ENCODE measurements at regions not wholly inside any gene's neighbourhood (a gene's known extent, or its start where the extent isn't known, plus 50 kb on each side); places are given as distances from the start of the nearest gene placed in this dataset.
A peak's percentile ranks its signal among the peaks of the same experiment; 100 is the strongest.

DNA sequence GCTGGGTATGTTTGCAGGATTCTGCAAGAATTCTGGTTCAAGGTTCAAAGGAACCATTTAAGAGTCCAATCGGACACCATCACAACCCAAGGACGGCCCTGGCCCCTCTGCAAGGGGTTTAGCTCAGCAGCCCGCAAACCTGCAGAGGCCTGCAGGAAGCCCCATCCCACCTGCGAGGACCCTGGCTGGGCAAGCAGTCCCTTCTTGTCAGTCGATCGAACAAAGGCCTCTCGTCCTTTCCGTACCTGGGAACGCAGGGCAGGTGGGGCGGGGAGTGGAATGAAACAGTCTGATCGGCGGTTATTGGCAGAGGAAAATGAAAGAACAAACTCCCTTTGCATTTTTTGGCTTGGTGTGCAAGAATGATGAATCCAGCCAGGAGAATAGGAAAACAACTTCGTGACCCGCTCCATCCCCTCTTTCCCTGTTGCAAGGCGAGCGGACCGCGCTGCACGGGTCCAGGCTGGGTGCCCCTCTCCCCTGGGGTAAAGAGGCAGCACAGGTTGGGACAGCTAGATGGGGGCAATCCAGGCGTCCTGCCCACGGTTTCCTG is 73.7 kb downstream of the INSIG1 start:
- Histone ChIP-seq H3K9me3 (ENCODE audit: control insufficient read depth, low read length) (no peaks in the 10 kb centered on the region), H3K36me3 (ENCODE audit: control insufficient read depth, insufficient read depth, low read length) (no peaks in the 10 kb centered on the region), H3K27ac (ENCODE audit: insufficient read depth, low read length, poor library complexity, severe bottlenecking) (no peak overlapping the region), H3K4me1 (ENCODE audit: control insufficient read depth, insufficient read depth, low read length, poor library complexity, severe bottlenecking) (peaks cover 18% of the 10 kb centered on the region), H3K27me3 (replicated peaks; ENCODE audit: control insufficient read depth, insufficient read depth, low read length, poor library complexity, severe bottlenecking) (peaks cover 27% of the 10 kb centered on the region), H3K4me3 (ENCODE audit: insufficient read depth, low read depth, low read length, poor library complexity, severe bottlenecking) (no peak overlapping the region)
- DNase-seq, result no peak

DNA sequence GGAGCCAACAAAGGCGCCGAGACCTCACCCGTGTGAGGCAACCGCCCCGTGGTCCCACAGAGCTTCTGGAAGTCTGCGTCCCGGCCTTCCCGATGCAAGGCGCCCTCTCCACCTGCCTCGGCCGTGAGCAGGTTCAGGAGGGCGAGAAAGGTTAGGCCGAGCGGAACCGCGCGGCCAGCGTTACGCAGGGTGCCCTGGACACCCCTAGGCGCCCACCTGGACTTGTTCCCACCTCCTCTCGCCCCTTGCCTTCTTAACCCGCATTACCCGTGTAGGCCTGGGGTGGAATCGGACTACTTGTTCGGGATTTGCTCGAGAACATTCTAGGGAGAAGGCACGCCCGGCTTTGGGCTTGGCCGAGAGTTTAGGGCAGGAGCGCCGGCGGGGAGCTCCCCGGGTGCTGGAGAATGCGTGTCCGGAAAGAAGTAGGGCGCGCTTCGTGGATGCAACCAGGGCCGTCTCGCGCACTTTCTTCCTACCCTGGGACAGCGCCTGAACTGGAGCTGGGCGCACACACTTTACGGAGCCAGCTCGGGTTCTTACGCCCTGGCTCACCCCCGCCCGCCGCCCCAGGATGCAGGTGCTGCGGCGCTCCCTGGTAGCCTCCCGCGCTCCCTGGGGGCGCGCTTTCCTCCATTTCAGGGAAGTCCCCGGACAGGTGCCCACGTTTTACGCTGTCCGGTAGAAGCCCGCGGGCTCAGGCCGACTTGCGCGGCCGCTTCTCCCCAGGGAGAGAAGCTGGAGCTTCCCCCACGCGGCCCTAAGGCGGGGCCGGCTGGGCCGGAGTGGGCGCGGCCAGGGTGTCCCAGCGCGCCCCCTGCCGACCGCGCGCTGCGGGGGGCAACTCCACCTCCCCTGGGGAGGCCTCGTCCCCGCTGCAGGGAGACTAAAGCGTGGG is 74.5 kb downstream of the INSIG1 start:
- Histone ChIP-seq H3K27ac (ENCODE audit: insufficient read depth, low read length, poor library complexity, severe bottlenecking) (no peak overlapping the region), H3K4me1 (ENCODE audit: control insufficient read depth, insufficient read depth, low read length, poor library complexity, severe bottlenecking) (peaks cover 18% of the 10 kb centered on the region), H3K27me3 (replicated peaks; ENCODE audit: control insufficient read depth, insufficient read depth, low read length, poor library complexity, severe bottlenecking) (peaks cover 29% of the 10 kb centered on the region), H3K9me3 (ENCODE audit: control insufficient read depth, low read length) (no peaks in the 10 kb centered on the region), H3K36me3 (ENCODE audit: control insufficient read depth, insufficient read depth, low read length) (no peaks in the 10 kb centered on the region), H3K4me3 (ENCODE audit: insufficient read depth, low read depth, low read length, poor library complexity, severe bottlenecking) (no peak overlapping the region)
- DNase-seq, result no peak

DNA sequence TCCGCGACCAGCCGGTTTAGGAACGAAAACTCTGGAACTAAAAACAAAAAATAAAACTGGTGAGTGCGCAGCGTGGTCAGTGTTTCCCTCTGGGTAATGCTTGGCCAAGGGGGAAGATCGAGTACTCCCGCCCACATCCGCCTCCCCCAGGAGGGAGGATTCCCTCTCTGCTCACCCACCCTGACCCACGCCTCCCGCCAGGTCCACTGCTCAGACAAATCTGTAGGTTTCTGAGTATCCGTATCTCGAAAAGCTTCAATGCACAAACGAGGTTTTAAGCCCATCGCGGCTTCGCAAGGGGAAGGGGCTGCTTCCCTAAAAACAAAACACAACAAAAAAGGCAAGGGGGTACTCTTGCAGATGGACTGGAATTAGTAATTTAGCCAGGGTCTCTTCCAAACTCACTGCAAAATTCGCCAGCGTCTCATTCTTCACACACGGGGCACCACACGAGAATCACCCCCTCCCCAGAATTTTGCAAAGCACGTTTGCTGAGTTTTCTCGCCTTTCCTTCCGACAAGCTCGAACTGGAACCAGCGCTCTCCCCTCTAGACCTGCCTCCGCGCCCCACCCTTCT is 75.2 kb downstream of the INSIG1 start:
- H3K27ac ChIP-seq (ENCODE audit: insufficient read depth, low read length, poor library complexity, severe bottlenecking), result no peak overlapping the region
- no peaks in the 10 kb centered on the region for H3K36me3 ChIP-seq (ENCODE audit: control insufficient read depth, insufficient read depth, low read length)
- DNase-seq, result no peak
- peaks cover 18% of the 10 kb centered on the region for H3K4me1 ChIP-seq (ENCODE audit: control insufficient read depth, insufficient read depth, low read length, poor library complexity, severe bottlenecking)
- no peaks in the 10 kb centered on the region for H3K9me3 ChIP-seq (ENCODE audit: control insufficient read depth, low read length)
- no peak overlapping the region for H3K4me3 ChIP-seq (ENCODE audit: insufficient read depth, low read depth, low read length, poor library complexity, severe bottlenecking)
- H3K27me3 ChIP-seq (replicated peaks; ENCODE audit: control insufficient read depth, insufficient read depth, low read length, poor library complexity, severe bottlenecking), result peaks cover 29% of the 10 kb centered on the region

DNA sequence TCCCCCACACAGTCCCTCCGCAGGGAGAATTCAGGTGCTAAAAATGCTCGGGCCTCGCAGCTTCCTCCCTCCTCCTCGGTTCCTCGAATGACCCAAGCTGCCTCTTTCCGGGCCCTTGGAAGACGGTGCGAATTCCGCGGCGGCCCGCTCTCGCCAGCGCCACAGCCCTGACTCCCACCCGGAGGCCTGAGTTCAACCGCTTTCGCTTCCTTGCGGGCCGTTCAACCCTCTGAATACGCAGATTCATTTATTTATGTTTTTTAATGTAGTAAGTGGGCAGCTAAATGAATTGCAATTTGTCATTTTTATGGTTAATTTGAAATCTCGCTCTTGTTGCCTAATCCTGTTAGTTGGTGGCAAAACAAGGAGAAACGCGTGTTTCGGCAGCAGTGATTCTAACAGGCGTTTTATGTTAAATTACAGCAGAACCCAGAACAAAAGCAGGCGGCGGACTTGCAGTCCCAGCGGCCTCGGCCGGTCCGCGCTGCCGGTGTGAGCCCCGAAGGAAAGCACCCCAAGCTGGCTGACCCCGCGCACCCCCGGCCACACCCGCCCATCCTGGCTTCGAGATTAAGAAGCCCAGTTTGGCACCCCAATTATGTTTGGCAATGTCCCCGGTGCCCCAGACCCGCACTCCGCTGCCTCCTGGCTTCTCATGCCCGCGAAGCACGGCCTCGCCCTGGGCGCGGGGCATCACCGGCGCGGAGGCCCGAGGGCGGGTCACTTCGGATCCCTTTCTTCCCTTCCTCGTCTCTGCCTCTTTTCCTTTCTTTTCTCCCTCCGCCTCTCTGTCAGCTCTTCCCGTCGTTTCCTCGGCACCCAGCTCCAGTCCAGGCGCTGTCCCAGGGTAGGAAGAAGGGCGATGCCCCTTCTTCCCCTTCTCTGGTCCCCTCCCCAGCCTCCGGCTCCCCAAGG is 75.9 kb downstream of the INSIG1 start:
- peak overlapping the region; percentile 22 for H3K4me3 ChIP-seq (ENCODE audit: insufficient read depth, low read depth, low read length, poor library complexity, severe bottlenecking)
- H3K27ac ChIP-seq (ENCODE audit: insufficient read depth, low read length, poor library complexity, severe bottlenecking), result no peak overlapping the region
- no peaks in the 10 kb centered on the region for H3K36me3 ChIP-seq (ENCODE audit: control insufficient read depth, insufficient read depth, low read length)
- no peaks in the 10 kb centered on the region for H3K9me3 ChIP-seq (ENCODE audit: control insufficient read depth, low read length)
- H3K27me3 ChIP-seq (replicated peaks; ENCODE audit: control insufficient read depth, insufficient read depth, low read length, poor library complexity, severe bottlenecking), result peaks cover 35% of the 10 kb centered on the region
- DNase-seq, result no peak
- peaks cover 21% of the 10 kb centered on the region for H3K4me1 ChIP-seq (ENCODE audit: control insufficient read depth, insufficient read depth, low read length, poor library complexity, severe bottlenecking)

DNA sequence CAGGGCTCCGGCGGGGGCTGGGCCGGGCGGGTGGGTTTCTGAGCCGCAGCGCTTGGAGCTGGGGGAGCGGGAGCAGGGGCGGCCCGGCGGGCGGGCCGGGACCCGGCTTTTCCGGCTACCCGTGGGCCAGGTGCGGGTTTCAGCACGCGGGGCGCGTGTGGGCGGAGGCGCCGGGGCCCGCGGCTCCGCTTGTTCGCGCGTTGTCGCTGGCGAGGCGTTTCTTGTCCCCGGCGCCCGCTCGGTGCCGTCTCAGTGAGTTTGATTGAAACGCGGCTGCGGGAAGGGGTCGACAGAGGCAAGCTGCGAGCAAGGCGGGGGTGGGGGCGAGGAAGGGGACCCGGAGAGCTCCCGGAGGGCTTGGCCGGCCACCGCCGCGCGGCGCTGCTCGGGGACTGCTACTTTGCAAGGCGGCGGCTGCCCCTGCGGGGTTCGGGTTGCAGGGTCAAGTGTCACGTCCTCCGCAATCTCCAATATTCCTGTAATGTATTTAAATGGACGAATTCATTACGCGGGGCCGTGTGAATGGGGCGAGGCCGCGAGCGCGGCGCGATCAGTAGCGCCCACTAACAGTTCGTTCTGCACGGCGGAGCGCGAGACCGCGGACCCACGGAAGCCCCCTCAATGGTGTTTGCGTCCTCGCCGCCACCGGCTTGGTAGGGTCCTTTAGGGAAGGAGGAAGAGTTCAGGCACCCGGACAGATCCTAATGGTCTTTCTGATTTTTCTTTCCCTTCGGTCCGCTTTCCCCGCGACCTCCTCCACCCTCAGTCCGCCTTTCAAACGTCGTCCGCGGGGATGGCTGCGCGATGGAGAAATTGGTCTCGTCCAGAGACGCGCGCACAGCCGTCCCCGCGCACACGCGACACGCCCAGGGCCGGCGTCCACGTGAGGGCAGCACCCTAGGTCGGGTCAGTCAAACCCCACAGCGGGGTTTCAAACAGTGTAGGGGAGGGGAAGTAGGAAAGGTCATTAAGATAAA is 76.9 kb downstream of the INSIG1 start:
- Histone ChIP-seq H3K27ac (ENCODE audit: insufficient read depth, low read length, poor library complexity, severe bottlenecking) (no peak overlapping the region), H3K9me3 (ENCODE audit: control insufficient read depth, low read length) (no peaks in the 10 kb centered on the region), H3K4me3 (ENCODE audit: insufficient read depth, low read depth, low read length, poor library complexity, severe bottlenecking) (no peak overlapping the region), H3K36me3 (ENCODE audit: control insufficient read depth, insufficient read depth, low read length) (no peaks in the 10 kb centered on the region), H3K4me1 (ENCODE audit: control insufficient read depth, insufficient read depth, low read length, poor library complexity, severe bottlenecking) (peaks cover 21% of the 10 kb centered on the region), H3K27me3 (replicated peaks; ENCODE audit: control insufficient read depth, insufficient read depth, low read length, poor library complexity, severe bottlenecking) (peaks cover 45% of the 10 kb centered on the region)
- DNase-seq, result no peak

DNA sequence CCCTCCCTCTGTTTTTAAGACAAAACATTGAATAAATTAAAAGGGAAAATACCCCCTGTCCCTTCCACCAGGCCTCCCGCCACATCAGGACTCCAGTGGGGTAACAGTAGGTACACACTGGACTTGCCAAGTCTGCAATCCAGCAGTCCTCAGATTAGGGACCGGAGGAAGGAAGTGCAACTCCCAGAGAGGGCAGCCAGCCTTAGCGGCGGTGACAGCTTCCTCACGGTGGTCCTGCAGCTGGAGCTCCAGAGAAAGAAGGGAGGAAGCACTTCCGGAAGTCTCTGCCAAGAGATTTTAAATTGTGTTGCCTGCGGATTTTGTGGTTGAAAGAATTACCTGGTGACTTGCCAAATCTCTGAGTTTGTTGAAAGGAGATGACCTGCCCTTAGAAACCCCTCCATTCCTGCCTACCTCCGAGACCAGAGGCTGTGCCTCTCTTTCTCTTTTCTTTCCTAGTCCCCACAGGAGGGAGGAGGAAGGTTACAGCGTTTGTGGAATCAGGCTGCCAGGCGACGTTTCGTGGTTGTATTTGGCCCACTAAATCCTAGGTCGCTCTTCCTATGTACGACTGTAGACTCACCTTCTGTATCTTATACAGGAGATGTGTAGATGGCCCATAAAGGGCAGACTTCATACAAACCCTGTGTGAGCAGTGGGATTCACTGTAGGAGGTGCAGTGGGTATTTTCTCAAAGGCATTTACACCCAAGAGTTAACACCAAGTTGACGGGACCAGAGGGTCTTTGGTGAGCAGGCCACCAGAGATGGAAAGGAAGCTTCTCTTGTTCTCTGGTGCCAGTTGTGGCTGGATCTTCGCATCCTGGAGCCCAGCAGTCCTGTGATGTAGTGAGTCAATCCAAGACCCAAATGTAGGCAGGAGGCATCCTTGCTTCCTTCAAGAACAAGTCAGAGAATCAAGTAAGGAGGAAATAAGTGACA is 77.9 kb downstream of the INSIG1 start:
- Histone ChIP-seq H3K36me3 (ENCODE audit: control insufficient read depth, insufficient read depth, low read length) (no peaks in the 10 kb centered on the region), H3K27me3 (replicated peaks; ENCODE audit: control insufficient read depth, insufficient read depth, low read length, poor library complexity, severe bottlenecking) (peaks cover 51% of the 10 kb centered on the region), H3K27ac (ENCODE audit: insufficient read depth, low read length, poor library complexity, severe bottlenecking) (no peak overlapping the region), H3K4me3 (ENCODE audit: insufficient read depth, low read depth, low read length, poor library complexity, severe bottlenecking) (no peak overlapping the region), H3K9me3 (ENCODE audit: control insufficient read depth, low read length) (no peaks in the 10 kb centered on the region), H3K4me1 (ENCODE audit: control insufficient read depth, insufficient read depth, low read length, poor library complexity, severe bottlenecking) (peaks cover 25% of the 10 kb centered on the region)
- no peak for DNase-seq

DNA sequence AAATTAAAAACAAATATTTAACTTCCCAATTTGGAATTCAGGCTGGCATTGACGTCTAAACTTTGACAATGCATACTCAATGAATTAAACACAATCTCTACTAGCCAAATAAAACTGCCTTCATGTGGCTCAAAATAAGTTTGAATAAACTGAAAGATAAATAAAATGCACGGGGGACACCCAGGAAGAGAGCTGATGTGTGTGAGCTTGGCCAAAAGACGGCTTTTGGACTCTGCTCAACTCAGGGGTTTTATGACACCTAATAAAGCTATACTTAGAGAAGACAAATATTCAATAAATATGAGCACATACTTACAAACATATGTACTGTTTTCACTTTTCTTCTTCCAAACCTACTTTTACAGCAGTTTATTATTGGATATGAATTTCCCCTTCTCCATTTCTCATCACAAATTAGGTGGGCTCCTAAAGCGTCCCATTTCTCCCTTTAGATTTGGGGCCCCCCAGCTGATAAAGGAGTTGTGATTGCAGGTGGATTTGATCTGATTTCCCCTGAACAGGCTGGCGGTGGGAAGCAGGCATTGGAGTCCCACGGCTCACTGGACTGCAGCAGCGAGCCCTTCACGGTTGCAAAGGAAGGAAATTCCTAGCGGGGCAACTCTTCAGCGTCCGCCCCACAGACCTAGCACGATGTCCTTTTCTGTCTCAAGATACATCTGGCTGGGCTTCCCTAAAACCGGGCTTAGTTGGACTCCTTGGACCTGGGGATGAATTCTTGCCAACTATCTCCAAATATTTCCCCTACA is 79.6 kb downstream of the INSIG1 start:
- H3K4me1 ChIP-seq (ENCODE audit: control insufficient read depth, insufficient read depth, low read length, poor library complexity, severe bottlenecking), result peaks cover 37% of the 10 kb centered on the region
- H3K27me3 ChIP-seq (replicated peaks; ENCODE audit: control insufficient read depth, insufficient read depth, low read length, poor library complexity, severe bottlenecking), result peaks cover 57% of the 10 kb centered on the region
- no peak for DNase-seq
- H3K27ac ChIP-seq (ENCODE audit: insufficient read depth, low read length, poor library complexity, severe bottlenecking), result no peak overlapping the region
- H3K36me3 ChIP-seq (ENCODE audit: control insufficient read depth, insufficient read depth, low read length), result no peaks in the 10 kb centered on the region
- no peak overlapping the region for H3K4me3 ChIP-seq (ENCODE audit: insufficient read depth, low read depth, low read length, poor library complexity, severe bottlenecking)
- H3K9me3 ChIP-seq (ENCODE audit: control insufficient read depth, low read length), result no peaks in the 10 kb centered on the region

All from effector memory CD4-positive, alpha-beta T cell (primary cell).